GM12878 (cell line): ENCODE measurements at regions not wholly inside any gene's neighbourhood (a gene's known extent, or its start where the extent isn't known, plus 50 kb on each side); places are given as distances from the start of the nearest gene placed in this dataset.

Experiments
- CTCF ChIP-seq, 3 experiments: IDR thresholded peaks in 2 of 3; conservative IDR thresholded peaks in 1 of 3; 2 replicates each; pipeline ENCODE4 v1.5.1; 2011; ENCODE audit warnings: low read depth in 3 of 3, low read length in 3 of 3, mild to moderate bottlenecking in 3 of 3, control low read depth in 2 of 3, moderate library complexity in 2 of 3, inconsistent platforms in 1 of 3, mixed read lengths in 1 of 3; ENCODE audit not compliant: control insufficient read depth in 2 of 3, insufficient read depth in 1 of 3; ENCODE audit errors: extremely low read depth in 1 of 3
- HCFC1 ChIP-seq: fragments of 150-350 bp; IDR thresholded peaks from 2 replicates; pipeline ENCODE4 v1.6.1; 2014; ENCODE audit warnings: low read length
- KLF5 ChIP-seq: fragments of 450-650 bp; IDR thresholded peaks from 2 replicates; pipeline ENCODE4 v1.6.1; 2014; ENCODE audit warnings: mild to moderate bottlenecking; ENCODE audit not compliant: partially characterized antibody
- MAX ChIP-seq: IDR thresholded peaks from 2 replicates; pipeline ENCODE4 v1.6.1; 2012; ENCODE audit warnings: low read depth, low read length, improper control_type of control experiment
- MXI1 ChIP-seq: fragments of 150-350 bp; IDR thresholded peaks from 2 replicates; pipeline ENCODE4 v1.6.1; 2011; ENCODE audit warnings: low read depth, mild to moderate bottlenecking, inconsistent platforms, low read length, improper control_type of control experiment
- NFXL1 ChIP-seq: fragments of 450-650 bp; IDR thresholded peaks from 2 replicates; pipeline ENCODE4 v1.6.1; 2017; ENCODE audit warnings: antibody characterized with exemption, mild to moderate bottlenecking, borderline replicate concordance
- NR2C2 ChIP-seq: IDR thresholded peaks from 2 replicates; pipeline ENCODE4 v1.6.1; 2011; ENCODE audit warnings: borderline replicate concordance, low read depth; ENCODE audit not compliant: control insufficient read depth, insufficient read length
- POLR2A ChIP-seq: IDR thresholded peaks from 2 replicates; pipeline ENCODE4 v1.6.1; 2011; ENCODE audit warnings: low read depth, mild to moderate bottlenecking, low read length
- RFX5 ChIP-seq: IDR thresholded peaks from 2 replicates; pipeline ENCODE4 v1.6.1; 2011; ENCODE audit warnings: low read depth, low read length, improper control_type of control experiment
- SMC3 ChIP-seq: IDR thresholded peaks from 2 replicates; pipeline ENCODE4 v1.6.1; 2011; ENCODE audit warnings: low read length, improper control_type of control experiment, borderline replicate concordance
- SPI1 ChIP-seq: IDR thresholded peaks from 2 replicates; pipeline ENCODE4 v1.6.1; 2011; ENCODE audit warnings: low read depth, mild to moderate bottlenecking, low read length, moderate library complexity, borderline replicate concordance; ENCODE audit not compliant: insufficient read depth
- SRF ChIP-seq, 2 experiments: IDR thresholded peaks; 2 replicates each; pipeline ENCODE4 v1.6.1; 2011; ENCODE audit warnings: low read depth in 2 of 2, low read length in 2 of 2, mild to moderate bottlenecking in 1 of 2, moderate library complexity in 1 of 2
- STAT1 ChIP-seq: fragments of 450-650 bp; conservative IDR thresholded peaks from 2 replicates; pipeline ENCODE4 v1.6.1; 2014; ENCODE audit warnings: antibody characterized with exemption, mild to moderate bottlenecking
- TAF1 ChIP-seq: IDR thresholded peaks from 2 replicates; pipeline ENCODE4 v1.6.1; 2011; ENCODE audit warnings: mild to moderate bottlenecking, low read depth, low read length, borderline replicate concordance

GRCh38 chr1:36533897-36534296 lies 51.2 kb upstream of the CSF3R start:
- TF ChIP-seq CTCF (IDR thresholded peaks at IDR 0.05 in 2 of 3, conservative IDR thresholded peaks at IDR 0.05 in 1 of 3; ENCODE audit: control insufficient read depth in 2 of 3, extremely low read depth in 1 of 3, insufficient read depth in 1 of 3, low read depth in 3 of 3, low read length in 3 of 3) (no peak), SMC3 (no peak), MXI1 (no peak), HCFC1 (no peak), TAF1 (no peak), MAX (no peak), SRF (IDR thresholded peaks at IDR 0.05; ENCODE audit: low read depth in 2 of 2, low read length in 2 of 2) (no peak), RFX5 (no peak), SPI1 (no peak), KLF5 (no peak), STAT1 (no peak), POLR2A (no peak), NR2C2 (no peak), NFXL1 (no peak)
